ENCODE measurements at regions not wholly inside any gene's neighbourhood (a gene's known extent, or its start where the extent isn't known, plus 50 kb on each side); places are given as distances from the start of the nearest gene placed in this dataset.

- DNase-seq (ENCODE audit: low spot score) = no peak
Measured at GRCh38 chr10:36066850-36067249, 424.8 kb upstream of the FZD8 start.

- DNase-seq (ENCODE audit: low spot score) = no peak
Measured at GRCh38 chr10:36066102-36066501, 424.0 kb upstream of the FZD8 start.

GRCh38 chr10:36063396-36063795 is 421.3 kb upstream of the FZD8 start:
- no peak for DNase-seq (ENCODE audit: low spot score)

- no peak for DNase-seq (ENCODE audit: low spot score)
Measured at GRCh38 chr10:36057731-36058130, 415.6 kb upstream of the FZD8 start.

GRCh38 chr10:36057180-36057579 is 415.1 kb upstream of the FZD8 start:
- DNase-seq (ENCODE audit: low spot score) = no peak

- no peak for DNase-seq (ENCODE audit: low spot score)
Measured at GRCh38 chr10:36053775-36054174, 411.7 kb upstream of the FZD8 start.

- DNase-seq (ENCODE audit: low spot score) = no peak
Measured at GRCh38 chr10:36053271-36053670, 411.2 kb upstream of the FZD8 start.

GRCh38 chr10:36051500-36051991 is 409.4 kb upstream of the FZD8 start:
- no peak for DNase-seq (ENCODE audit: low spot score)

GRCh38 chr10:36050763-36051499 is 408.8 kb upstream of the FZD8 start:
- no peak for DNase-seq (ENCODE audit: low spot score)

- DNase-seq (ENCODE audit: low spot score) = no peak
Measured at GRCh38 chr10:36048780-36049179, 406.7 kb upstream of the FZD8 start.

- no peak for DNase-seq (ENCODE audit: low spot score)
Measured at GRCh38 chr10:36048236-36048635, 406.1 kb upstream of the FZD8 start.

GRCh38 chr10:36042135-36042534 is 400.0 kb upstream of the FZD8 start:
- DNase-seq (ENCODE audit: low spot score) = no peak

GRCh38 chr10:36038316-36038955 is 396.3 kb upstream of the FZD8 start:
- no peak for DNase-seq (ENCODE audit: low spot score)

GRCh38 chr10:36036137-36036536 is 394.0 kb upstream of the FZD8 start:
- DNase-seq (ENCODE audit: low spot score) = no peak

GRCh38 chr10:36033808-36034207 is 391.7 kb upstream of the FZD8 start:
- DNase-seq (ENCODE audit: low spot score) = no peak

GRCh38 chr10:36030516-36030915 is 388.4 kb upstream of the FZD8 start:
- DNase-seq (ENCODE audit: low spot score) = no peak

- DNase-seq (ENCODE audit: low spot score) = no peak
Measured at GRCh38 chr10:36026656-36027390, 384.7 kb upstream of the FZD8 start.

- no peak for DNase-seq (ENCODE audit: low spot score)
Measured at GRCh38 chr10:36026081-36026480, 384.0 kb upstream of the FZD8 start.

GRCh38 chr10:36023939-36024338 is 381.8 kb upstream of the FZD8 start:
- DNase-seq (ENCODE audit: low spot score) = no peak

GRCh38 chr10:36021096-36021495 is 379.0 kb upstream of the FZD8 start:
- DNase-seq (ENCODE audit: low spot score) = no peak

GRCh38 chr10:36019749-36020148 is 377.7 kb upstream of the FZD8 start:
- no peak for DNase-seq (ENCODE audit: low spot score)

GRCh38 chr10:36018996-36019395 is 376.9 kb upstream of the FZD8 start:
- DNase-seq (ENCODE audit: low spot score) = no peak
